Keratinocyte (primary cell): ENCODE measurements at regions not wholly inside any gene's neighbourhood (a gene's known extent, or its start where the extent isn't known, plus 50 kb on each side); places are given as distances from the start of the nearest gene placed in this dataset.

Experiments
- DNase-seq: peaks from one replicate; pipeline ENCODE4 v3.0.0-alpha.2; 2011; ENCODE audit warnings: low read depth, missing footprints, low spot score
- FAIRE-seq: peaks from 2 replicates; lab custom pipeline; 2011; peaks lifted over from hg19 to GRCh38; lab: Jason Lieb, UNC
- H2AFZ ChIP-seq: 2 replicates; pipeline ENCODE4 v1.6.0; 2012; ENCODE audit warnings: low read length, control low read depth, inconsistent platforms; ENCODE audit not compliant: control insufficient read depth
- H3K27ac ChIP-seq: 2 replicates; pipeline ENCODE4 v1.5.1; 2011; ENCODE audit warnings: low read length; ENCODE audit not compliant: control insufficient read depth, insufficient read depth
- H3K27me3 ChIP-seq: 3 replicates; pipeline ENCODE4 v1.6.0; 2011; ENCODE audit warnings: low read length; ENCODE audit not compliant: control insufficient read depth, insufficient read depth; ENCODE audit errors: extremely low read depth
- H3K36me3 ChIP-seq, 2 experiments: 2 replicates in 1 of 2; 3 replicates in 1 of 2; pipeline ENCODE4 v1.5.1; 2011; ENCODE audit warnings: low read length in 2 of 2, mild to moderate bottlenecking in 1 of 2; ENCODE audit not compliant: control insufficient read depth in 2 of 2, insufficient read depth in 2 of 2; ENCODE audit errors: extremely low read depth in 1 of 2
- H3K4me1 ChIP-seq: 3 replicates; pipeline ENCODE4 v1.5.1; 2011; ENCODE audit warnings: low read length; ENCODE audit not compliant: control insufficient read depth, insufficient read depth; ENCODE audit errors: extremely low read depth
- H3K4me2 ChIP-seq: 3 replicates; pipeline ENCODE4 v1.6.0; 2011; ENCODE audit warnings: low read depth, low read length; ENCODE audit not compliant: control insufficient read depth, insufficient read depth; ENCODE audit errors: extremely low read depth
- H3K4me3 ChIP-seq, 3 experiments: fragments of 200-600 bp in 1 of 3; sonication (generic) in 1 of 3; 2 replicates in 2 of 3; 3 replicates in 1 of 3; pipeline ENCODE4 v1.5.1; 2011 to 2016; ENCODE audit warnings: low read length in 3 of 3, mild to moderate bottlenecking in 3 of 3, control low read depth in 2 of 3, inconsistent platforms in 1 of 3, low read depth in 1 of 3, mixed read lengths in 1 of 3, mixed run types in 1 of 3, moderate library complexity in 1 of 3; ENCODE audit not compliant: control insufficient read depth in 2 of 3, insufficient read depth in 2 of 3; ENCODE audit errors: extremely low read depth in 1 of 3
- H3K79me2 ChIP-seq: 2 replicates; pipeline ENCODE4 v1.6.0; 2012; ENCODE audit warnings: low read length; ENCODE audit not compliant: control insufficient read depth, insufficient read depth
- H3K9ac ChIP-seq: 3 replicates; pipeline ENCODE4 v1.6.0; 2011; ENCODE audit warnings: low read length; ENCODE audit not compliant: control insufficient read depth, insufficient read depth; ENCODE audit errors: extremely low read depth
- H3K9me1 ChIP-seq: 3 replicates; pipeline ENCODE4 v1.6.0; 2011; ENCODE audit warnings: low read length; ENCODE audit not compliant: control insufficient read depth, insufficient read depth; ENCODE audit errors: extremely low read depth
- H3K9me3 ChIP-seq: 2 replicates; pipeline ENCODE4 v1.5.1; 2012; ENCODE audit warnings: low read depth, low read length; ENCODE audit not compliant: control insufficient read depth
- H4K20me1 ChIP-seq: 3 replicates; pipeline ENCODE4 v1.6.0; 2011; ENCODE audit warnings: low read length; ENCODE audit not compliant: control insufficient read depth, insufficient read depth; ENCODE audit errors: extremely low read depth
- CTCF ChIP-seq, 3 experiments: IDR thresholded peaks in 1 of 3; conservative IDR thresholded peaks in 1 of 3; optimal IDR thresholded peaks in 1 of 3; 2 replicates in 2 of 3; 3 replicates in 1 of 3; pipeline versions ENCODE3 to v1.5.1; 2011; ENCODE audit warnings: low read length in 3 of 3, mild to moderate bottlenecking in 3 of 3, moderate library complexity in 2 of 3, control low read depth in 1 of 3, inconsistent platforms in 1 of 3; ENCODE audit not compliant: insufficient read depth in 2 of 3; ENCODE audit errors: extremely low read depth in 1 of 3
- EZH2 ChIP-seq: IDR thresholded peaks from one replicate; pipeline ENCODE4 v1.6.1; 2012; ENCODE audit warnings: inconsistent platforms, mild to moderate bottlenecking, low read length, moderate library complexity
- dilution Hi-C: fragments of 300-500 bp; cut with MboI; formaldehyde crosslinking; loops from one replicate; pipeline ENCODE4 v1.7.0; 2020; ENCODE audit warnings: low sequenced_read_pairs; ENCODE audit not compliant: extremely low pct_ligation_motif_present

GRCh38 chr16:51430716-51431369 is 279.8 kb upstream of the SALL1 start:
- Histone ChIP-seq H3K4me2 (no peak overlapping the region), H3K9me1 (no peaks in the 10 kb centered on the region), H3K4me3 (no peak overlapping the region), H3K9ac (no peak overlapping the region), H4K20me1 (no peaks in the 10 kb centered on the region), H2AFZ (no peak overlapping the region), H3K27me3 (peaks cover 3% of the 10 kb centered on the region), H3K27ac (no peak overlapping the region), H3K4me1 (peaks cover 4% of the 10 kb centered on the region), H3K9me3 (no peaks in the 10 kb centered on the region), H3K36me3 (no peaks in the 10 kb centered on the region), H3K79me2 (no peaks in the 10 kb centered on the region)
- peak; percentile 49 for FAIRE-seq
- dilution Hi-C loops: no loop called here
- no peak for DNase-seq
- no peak for TF ChIP-seq EZH2

- H3K9me3 ChIP-seq: no peaks in the 10 kb centered on the region
- H3K4me3 ChIP-seq: no peak overlapping the region
- H2AFZ ChIP-seq: no peak overlapping the region
- H3K9me1 ChIP-seq: no peaks in the 10 kb centered on the region
- H4K20me1 ChIP-seq: no peaks in the 10 kb centered on the region
- no peak overlapping the region for H3K4me2 ChIP-seq
- no peaks in the 10 kb centered on the region for H3K79me2 ChIP-seq
- TF ChIP-seq CTCF (optimal IDR thresholded peaks at IDR 0.05 in 1 of 3, IDR thresholded peaks at IDR 0.05 in 1 of 3, conservative IDR thresholded peaks at IDR 0.05 in 1 of 3; ENCODE audit: extremely low read depth in 1 of 3, insufficient read depth in 2 of 3, low read length in 3 of 3): no peak
- dilution Hi-C loops: no loop called here
- no peaks in the 10 kb centered on the region for H3K36me3 ChIP-seq
- FAIRE-seq (no peak), DNase-seq (no peak)
- H3K27ac ChIP-seq: no peak overlapping the region
- H3K9ac ChIP-seq: no peak overlapping the region
- no peaks in the 10 kb centered on the region for H3K27me3 ChIP-seq
- peaks cover 4% of the 10 kb centered on the region for H3K4me1 ChIP-seq
Observed at GRCh38 chr16:51429041-51429440, 278.0 kb upstream of the SALL1 start.

GRCh38 chr16:51427085-51427484 is 276.0 kb upstream of the SALL1 start:
- no peaks in the 10 kb centered on the region for H4K20me1 ChIP-seq
- H3K4me1 ChIP-seq: peaks cover 4% of the 10 kb centered on the region
- no peak overlapping the region for H3K27ac ChIP-seq
- no peak overlapping the region for H3K4me2 ChIP-seq
- no peak overlapping the region for H3K9ac ChIP-seq
- dilution Hi-C loops: no loop called here
- H3K9me3 ChIP-seq: no peaks in the 10 kb centered on the region
- H3K4me3 ChIP-seq: no peak overlapping the region
- FAIRE-seq: no peak
- no peaks in the 10 kb centered on the region for H3K27me3 ChIP-seq
- H3K36me3 ChIP-seq: no peaks in the 10 kb centered on the region
- no peaks in the 10 kb centered on the region for H3K79me2 ChIP-seq
- H2AFZ ChIP-seq: no peak overlapping the region
- TF ChIP-seq EZH2 (no peak), CTCF (optimal IDR thresholded peaks at IDR 0.05 in 1 of 3, IDR thresholded peaks at IDR 0.05 in 1 of 3, conservative IDR thresholded peaks at IDR 0.05 in 1 of 3; ENCODE audit: extremely low read depth in 1 of 3, insufficient read depth in 2 of 3, low read length in 3 of 3) (no peak)
- no peaks in the 10 kb centered on the region for H3K9me1 ChIP-seq
- no peak for DNase-seq
